SK-N-SH treated with all-trans-retinoic acid at 6 μM for 48 hours (cell line): ENCODE measurements at regions not wholly inside any gene's neighbourhood (a gene's known extent, or its start where the extent isn't known, plus 50 kb on each side); places are given as distances from the start of the nearest gene placed in this dataset.

Experiments
- ARNTL ChIP-seq: fragments of 450-650 bp; formaldehyde crosslinking; IDR thresholded peaks from 2 replicates; pipeline ENCODE4 v1.5.0; 2020; ENCODE audit warnings: low read depth, mild to moderate bottlenecking, moderate library complexity, borderline replicate concordance
- ESRRG ChIP-seq: fragments of 250-450 bp; sonication (Bioruptor Pico); IDR thresholded peaks from 2 replicates; pipeline ENCODE4 v1.6.1; 2021; ENCODE audit warnings: mild to moderate bottlenecking
- GLIS3 ChIP-seq: fragments of 250-450 bp; sonication (Bioruptor Pico); IDR thresholded peaks from 2 replicates; pipeline ENCODE4 v1.5.0; 2020; ENCODE audit warnings: mild to moderate bottlenecking, moderate library complexity
- RARB ChIP-seq: fragments of 250-450 bp; sonication (Bioruptor Pico); IDR thresholded peaks from 2 replicates; pipeline ENCODE4 v1.8.0; 2021; ENCODE audit warnings: mild to moderate bottlenecking, moderate library complexity
- SNAI2 ChIP-seq: fragments of 250-450 bp; sonication (Bioruptor Pico); IDR thresholded peaks from 2 replicates; pipeline ENCODE4 v1.5.0; 2020; ENCODE audit warnings: mild to moderate bottlenecking, moderate library complexity
- ZC3H10 ChIP-seq: fragments of 250-450 bp; sonication (Bioruptor Pico); IDR thresholded peaks from 2 replicates; pipeline ENCODE4 v1.5.1; 2021; ENCODE audit warnings: mild to moderate bottlenecking, moderate library complexity
- ZNF565 ChIP-seq: fragments of 450-650 bp; formaldehyde crosslinking; conservative IDR thresholded peaks from 2 replicates; pipeline ENCODE4 v1.5.0; 2020; ENCODE audit warnings: low read depth, mild to moderate bottlenecking, moderate library complexity

DNA sequence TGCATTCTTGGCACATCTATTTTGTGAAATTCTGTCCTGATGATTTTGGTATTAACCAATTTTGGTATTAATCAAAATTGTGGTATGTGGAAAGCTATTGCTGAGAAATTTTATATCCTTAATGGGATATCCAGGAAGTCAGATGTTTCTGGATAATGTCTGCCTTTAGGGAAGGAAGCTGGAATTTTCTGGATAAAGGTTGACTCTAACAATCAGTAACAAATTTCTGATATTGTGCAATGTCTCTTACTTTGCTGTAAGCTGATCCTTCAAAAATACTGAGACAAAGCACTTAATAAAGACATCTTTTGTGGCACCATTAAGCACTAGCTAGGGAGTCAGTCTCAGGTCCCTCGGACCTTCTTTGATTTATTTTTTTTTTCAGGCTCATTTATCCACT is 100.8 kb upstream of the UGP2 start:
- no peak for TF ChIP-seq RARB (CRISPR knock-in tag)
- TF ChIP-seq ARNTL (CRISPR knock-in tag) = no peak
- TF ChIP-seq ESRRG (CRISPR knock-in tag) = no peak
- no peak for TF ChIP-seq ZC3H10 (CRISPR knock-in tag)
- TF ChIP-seq GLIS3 (CRISPR knock-in tag) = no peak
- no peak for TF ChIP-seq SNAI2 (CRISPR knock-in tag)
- no peak for TF ChIP-seq ZNF565 (CRISPR knock-in tag)
